Karpas-422 (cell line): ENCODE measurements at regions not wholly inside any gene's neighbourhood (a gene's known extent, or its start where the extent isn't known, plus 50 kb on each side); places are given as distances from the start of the nearest gene placed in this dataset.

Experiments used
- DNase-seq: peaks from one replicate; pipeline ENCODE4 v3.0.0-alpha.2; 2015
- H2AFZ ChIP-seq: fragments of 200-600 bp; sonication (generic); 2 replicates; pipeline ENCODE4 v1.6.1; 2014; ENCODE audit warnings: antibody characterized with exemption, low read length, mixed read lengths
- H3K27ac ChIP-seq: fragments of 200-600 bp; sonication (generic); 2 replicates; pipeline ENCODE4 v1.5.1; 2014; ENCODE audit warnings: mild to moderate bottlenecking, low read length, moderate library complexity
- H3K27me3 ChIP-seq: fragments of 200-600 bp; sonication (generic); 2 replicates; pipeline ENCODE4 v1.6.1; 2014; ENCODE audit warnings: low read length, mixed read lengths
- H3K36me3 ChIP-seq: fragments of 200-600 bp; sonication (generic); 2 replicates; pipeline ENCODE4 v1.6.1; 2014; ENCODE audit warnings: low read length, mixed read lengths; ENCODE audit not compliant: insufficient read depth
- H3K4me1 ChIP-seq: fragments of 200-600 bp; sonication (generic); 2 replicates; pipeline ENCODE4 v1.6.1; 2014; ENCODE audit warnings: mild to moderate bottlenecking, low read length, mixed read lengths
- H3K4me2 ChIP-seq: fragments of 200-600 bp; sonication (generic); 2 replicates; pipeline ENCODE4 v1.6.1; 2014; ENCODE audit warnings: low read length, low read depth, mild to moderate bottlenecking; ENCODE audit not compliant: poor library complexity, severe bottlenecking
- H3K4me3 ChIP-seq: fragments of 200-600 bp; sonication (generic); 2 replicates; pipeline ENCODE4 v1.5.1; 2014; ENCODE audit warnings: mild to moderate bottlenecking, antibody characterized with exemption, low read length, mixed read lengths
- H3K79me2 ChIP-seq: fragments of 200-600 bp; sonication (generic); 2 replicates; pipeline ENCODE4 v1.6.1; 2014; ENCODE audit warnings: mild to moderate bottlenecking, low read length, mixed read lengths
- H3K9ac ChIP-seq: fragments of 200-600 bp; sonication (generic); 2 replicates; pipeline ENCODE4 v1.6.0; 2014; ENCODE audit warnings: low read length
- H3K9me2 ChIP-seq: fragments of 200-600 bp; sonication (generic), shearing (Covaris generic); replicated peaks from 2 replicates; pipeline ENCODE4 v1.6.0; 2014; ENCODE audit warnings: mild to moderate bottlenecking, low read length, moderate library complexity; ENCODE audit not compliant: insufficient read depth
- H3K9me3 ChIP-seq: fragments of 300-700, 200-600 bp; sonication (generic); 2 replicates; pipeline ENCODE4 v1.6.1; 2014; ENCODE audit warnings: low read length, mixed read lengths
- H4K20me1 ChIP-seq: fragments of 200-600 bp; sonication (generic); 2 replicates; pipeline ENCODE4 v1.6.1; 2014; ENCODE audit warnings: mild to moderate bottlenecking, antibody characterized with exemption, low read length, low read depth; ENCODE audit not compliant: insufficient read depth

DNA sequence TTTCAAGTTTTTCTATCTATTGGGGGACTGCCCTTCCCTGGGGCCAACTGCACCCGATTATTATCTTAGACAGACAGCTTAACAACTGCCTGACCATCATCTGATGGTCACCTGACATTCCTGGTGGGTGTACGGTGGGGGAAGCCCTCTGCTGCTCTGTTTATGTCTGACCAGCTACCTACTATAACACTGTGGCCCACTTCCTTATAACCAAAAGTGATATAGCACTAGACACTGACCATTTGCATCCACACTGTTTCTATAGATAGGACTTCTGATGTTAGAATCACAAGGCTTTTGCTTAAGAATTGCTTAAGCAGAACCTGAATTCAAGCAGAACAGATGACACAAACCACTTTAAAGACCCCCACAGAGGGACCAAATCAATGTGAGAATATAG, 110.5 kb upstream of the RAI14 start:
- H3K27ac ChIP-seq = no peak overlapping the region
- no peak overlapping the region for H2AFZ ChIP-seq
- H3K79me2 ChIP-seq = no peaks in the 10 kb centered on the region
- H3K9me2 ChIP-seq = no peaks in the 10 kb centered on the region
- peaks cover 4% of the 10 kb centered on the region for H3K9me3 ChIP-seq
- no peaks in the 10 kb centered on the region for H4K20me1 ChIP-seq
- no peak overlapping the region for H3K9ac ChIP-seq
- H3K36me3 ChIP-seq = no peaks in the 10 kb centered on the region
- H3K27me3 ChIP-seq = no peaks in the 10 kb centered on the region; the same call in 1 of the 2 replicates
- H3K4me2 ChIP-seq = no peak overlapping the region
- H3K4me1 ChIP-seq = no peaks in the 10 kb centered on the region
- no peak overlapping the region for H3K4me3 ChIP-seq
- no peak for DNase-seq

DNA sequence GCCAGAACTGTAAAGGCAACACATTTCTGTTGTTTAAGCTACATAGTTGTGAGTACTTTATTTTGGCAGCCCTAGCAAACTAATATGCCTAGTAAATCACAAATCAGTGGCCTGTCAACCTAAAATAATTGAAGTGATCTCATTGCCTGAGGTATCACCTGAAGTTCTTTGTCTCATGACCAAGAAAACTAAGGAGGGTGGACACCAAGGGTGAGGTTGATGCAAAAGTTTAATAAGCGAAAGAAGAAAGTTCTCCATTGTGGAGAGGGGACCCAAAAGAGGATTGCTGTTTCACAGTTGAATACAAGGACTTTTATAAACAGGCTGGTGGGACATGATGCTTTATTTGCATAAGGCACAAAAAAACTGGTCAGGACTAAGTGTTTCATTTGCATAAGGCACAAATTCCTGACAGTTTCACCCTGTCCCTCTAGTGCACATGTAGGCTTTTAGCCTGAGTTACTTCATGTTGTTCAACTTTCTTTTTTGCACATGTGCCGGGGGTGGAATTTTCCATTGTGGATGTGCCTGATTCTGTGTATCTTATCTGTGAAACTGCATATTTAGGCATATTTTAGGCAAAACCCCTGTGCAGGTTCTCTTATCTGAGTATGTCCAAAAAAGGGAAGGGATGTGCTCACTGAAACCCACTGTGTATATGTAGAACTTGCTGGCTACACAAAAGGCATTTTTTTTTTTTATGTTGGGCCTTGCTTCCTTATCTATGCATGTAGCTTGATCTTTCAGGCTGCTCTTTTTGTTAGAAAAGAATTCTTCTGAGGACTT, 108.6 kb upstream of the RAI14 start:
- H3K27me3 ChIP-seq = no peaks in the 10 kb centered on the region; the same call in 1 of the 2 replicates
- H3K9me2 ChIP-seq = no peaks in the 10 kb centered on the region
- peak; percentile 29 for DNase-seq
- H3K4me1 ChIP-seq = no peaks in the 10 kb centered on the region
- H3K4me2 ChIP-seq = no peak overlapping the region
- H4K20me1 ChIP-seq = no peaks in the 10 kb centered on the region
- no peak overlapping the region for H3K4me3 ChIP-seq
- H3K36me3 ChIP-seq = no peaks in the 10 kb centered on the region
- no peak overlapping the region for H3K9ac ChIP-seq
- H2AFZ ChIP-seq = no peak overlapping the region
- H3K79me2 ChIP-seq = no peaks in the 10 kb centered on the region
- H3K9me3 ChIP-seq = peaks cover 4% of the 10 kb centered on the region
- H3K27ac ChIP-seq = no peak overlapping the region

DNA sequence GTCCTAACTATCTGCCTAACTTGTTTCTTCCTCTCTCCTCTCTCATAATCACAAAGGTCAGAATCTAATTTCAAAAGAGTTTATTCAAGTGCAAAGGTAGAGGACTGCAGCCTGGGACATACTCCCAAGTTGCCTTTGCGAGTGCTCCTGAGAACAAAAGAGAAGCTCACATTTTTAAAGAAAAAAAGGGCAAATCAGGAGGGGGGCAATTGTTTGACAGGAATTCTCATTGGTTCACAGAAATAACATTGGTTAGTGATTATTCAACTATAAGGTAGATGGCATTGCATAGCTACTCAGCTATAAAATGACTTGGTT, 108.1 kb upstream of the RAI14 start:
- Histone ChIP-seq H3K9me3 (peaks cover 4% of the 10 kb centered on the region), H3K9ac (no peak overlapping the region), H2AFZ (no peak overlapping the region), H3K36me3 (no peaks in the 10 kb centered on the region), H3K9me2 (no peaks in the 10 kb centered on the region), H3K27ac (no peak overlapping the region), H3K27me3 (no peaks in the 10 kb centered on the region; the same call in 1 of the 2 replicates), H3K4me2 (no peak overlapping the region), H3K4me3 (no peak overlapping the region), H3K4me1 (no peaks in the 10 kb centered on the region), H4K20me1 (no peaks in the 10 kb centered on the region), H3K79me2 (no peaks in the 10 kb centered on the region)
- DNase-seq = no peak

DNA sequence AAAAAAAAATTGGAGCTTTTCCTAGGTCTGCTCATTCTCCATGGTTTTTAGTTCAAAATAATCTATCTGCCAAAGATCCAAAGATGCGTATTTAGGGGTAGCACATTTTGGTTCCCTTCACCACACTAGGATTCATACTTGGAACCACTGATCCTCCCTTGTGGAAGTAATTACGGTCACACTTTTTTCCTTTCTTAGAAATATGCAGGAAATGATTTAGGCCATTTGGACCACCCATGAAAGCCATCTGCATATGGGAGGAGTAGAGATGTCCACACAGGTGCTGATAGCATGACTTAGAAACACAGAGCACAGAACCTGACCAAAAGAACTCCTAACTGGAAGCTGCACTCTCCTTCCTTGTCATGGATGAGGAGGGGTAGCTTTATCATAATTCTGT, 105.9 kb upstream of the RAI14 start:
- Histone ChIP-seq H4K20me1 (no peaks in the 10 kb centered on the region), H3K9ac (no peak overlapping the region), H3K79me2 (no peaks in the 10 kb centered on the region), H3K4me1 (no peaks in the 10 kb centered on the region), H3K9me3 (no peaks in the 10 kb centered on the region), H3K27me3 (no peaks in the 10 kb centered on the region; the same call in 1 of the 2 replicates), H3K4me3 (no peak overlapping the region), H3K27ac (no peak overlapping the region), H3K36me3 (no peaks in the 10 kb centered on the region), H3K4me2 (no peak overlapping the region), H2AFZ (no peak overlapping the region), H3K9me2 (no peaks in the 10 kb centered on the region)
- no peak for DNase-seq

DNA sequence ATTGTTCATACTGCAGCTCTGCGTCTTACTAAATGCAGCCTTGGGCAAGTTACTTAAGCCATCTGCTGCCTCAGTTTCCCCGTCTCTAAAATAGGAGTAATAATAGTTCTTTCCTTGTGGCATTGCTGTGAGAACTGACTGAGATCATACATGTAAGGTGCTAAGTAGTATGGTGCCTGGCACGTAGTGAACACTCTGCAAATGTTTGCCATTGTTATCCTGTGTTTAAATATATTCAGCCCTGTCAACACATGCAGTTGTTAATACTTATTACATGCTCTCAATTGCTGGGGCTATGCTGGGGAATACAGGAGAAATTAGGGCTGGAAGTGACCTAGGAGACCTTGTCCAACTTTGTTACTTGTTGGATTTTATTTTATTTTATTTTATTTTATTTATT, 105.2 kb upstream of the RAI14 start:
- Histone ChIP-seq H2AFZ (no peak overlapping the region), H3K4me2 (no peak overlapping the region), H4K20me1 (no peaks in the 10 kb centered on the region), H3K9ac (no peak overlapping the region), H3K79me2 (no peaks in the 10 kb centered on the region), H3K9me3 (no peaks in the 10 kb centered on the region), H3K27ac (no peak overlapping the region), H3K4me3 (no peak overlapping the region), H3K27me3 (no peaks in the 10 kb centered on the region; the same call in 1 of the 2 replicates), H3K4me1 (peaks cover 4% of the 10 kb centered on the region; the same call in 1 of the 2 replicates), H3K9me2 (no peaks in the 10 kb centered on the region), H3K36me3 (no peaks in the 10 kb centered on the region)
- DNase-seq = no peak

DNA sequence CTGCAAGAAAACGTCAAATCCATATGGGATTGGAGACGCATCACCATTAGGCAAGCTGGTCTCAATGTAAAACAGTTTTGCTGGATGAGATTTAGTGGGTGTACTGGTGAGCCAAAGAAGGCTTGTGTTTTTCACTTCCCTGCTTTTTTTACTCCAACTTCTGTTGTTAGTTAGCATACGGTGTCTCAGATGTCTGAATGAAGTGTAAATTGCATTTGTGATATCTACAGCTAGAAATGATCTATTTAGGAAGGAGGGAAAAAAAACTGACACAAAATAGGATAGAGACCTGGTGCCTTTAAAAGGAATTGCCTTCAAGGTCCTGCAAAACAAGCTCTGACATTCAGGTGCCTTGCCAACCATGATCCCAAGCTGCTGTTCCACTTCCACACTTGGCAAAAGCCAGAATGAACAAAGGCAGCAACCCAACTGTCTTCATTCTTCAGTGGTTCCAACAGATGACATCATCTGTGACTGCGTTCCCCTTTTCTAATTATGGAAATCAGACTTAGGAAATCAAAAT, 104.2 kb upstream of the RAI14 start:
- DNase-seq = no peak
- no peak overlapping the region for H3K9ac ChIP-seq
- no peak overlapping the region for H3K27ac ChIP-seq

DNA sequence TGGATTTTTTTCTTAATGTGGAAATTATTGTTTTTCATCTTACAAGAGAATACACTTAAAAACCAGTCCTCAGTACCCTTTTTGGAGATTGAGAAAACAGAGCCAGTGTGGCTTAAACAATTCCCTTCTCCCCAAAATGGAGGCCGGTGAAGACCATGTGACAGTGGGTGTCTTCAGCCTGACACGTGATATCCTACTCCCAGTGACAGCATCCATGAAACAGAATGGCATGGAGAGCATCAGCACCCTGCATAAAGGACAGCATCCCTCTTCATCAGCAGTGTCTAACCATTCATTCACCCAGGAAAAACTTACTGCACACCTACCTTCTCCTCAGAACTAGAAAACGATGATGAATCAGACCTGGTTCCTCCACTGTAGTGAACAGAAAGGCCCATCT, 103.4 kb upstream of the RAI14 start:
- Histone ChIP-seq H3K27me3 (no peaks in the 10 kb centered on the region), H3K4me1 (peaks cover 9% of the 10 kb centered on the region; the same call in 1 of the 2 replicates), H3K79me2 (no peaks in the 10 kb centered on the region), H3K4me2 (no peak overlapping the region), H3K4me3 (no peak overlapping the region), H3K9me3 (no peaks in the 10 kb centered on the region), H3K9me2 (no peaks in the 10 kb centered on the region), H3K36me3 (no peaks in the 10 kb centered on the region), H2AFZ (no peak overlapping the region), H3K9ac (no peak overlapping the region), H4K20me1 (no peaks in the 10 kb centered on the region), H3K27ac (no peak overlapping the region)
- DNase-seq = no peak

More for the DNA sequence above, 104.2 kb upstream of the RAI14 start:
- no peaks in the 10 kb centered on the region for H3K9me3 ChIP-seq
- H3K79me2 ChIP-seq = no peaks in the 10 kb centered on the region
- no peaks in the 10 kb centered on the region for H4K20me1 ChIP-seq
- peaks cover 9% of the 10 kb centered on the region; the same call in 1 of the 2 replicates for H3K4me1 ChIP-seq
- H3K4me3 ChIP-seq = no peak overlapping the region
- H3K4me2 ChIP-seq = no peak overlapping the region
- H3K27me3 ChIP-seq = no peaks in the 10 kb centered on the region; the same call in 1 of the 2 replicates
- H3K36me3 ChIP-seq = no peaks in the 10 kb centered on the region
- H3K9me2 ChIP-seq = no peaks in the 10 kb centered on the region
- H2AFZ ChIP-seq = no peak overlapping the region

DNA sequence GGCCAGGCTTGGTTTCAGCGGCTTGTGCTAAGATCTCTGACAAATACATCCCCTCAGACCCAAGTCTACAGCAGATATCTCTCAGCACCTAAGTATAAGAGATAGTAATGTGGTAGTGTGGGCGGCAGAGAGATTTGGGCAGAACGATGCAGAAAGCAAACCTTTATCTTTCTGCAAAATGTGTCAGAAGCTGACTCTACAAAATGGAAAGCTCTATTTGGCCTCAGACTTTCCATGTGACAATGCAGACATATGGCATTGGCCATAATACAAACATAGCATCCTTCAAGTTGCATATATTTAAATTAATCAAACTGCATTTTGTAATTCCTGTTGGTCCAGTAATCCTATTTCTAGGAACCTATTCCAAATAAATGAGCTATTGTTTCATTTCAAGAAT, 102.5 kb upstream of the RAI14 start:
- Histone ChIP-seq H3K27me3 (no peaks in the 10 kb centered on the region), H2AFZ (no peak overlapping the region), H3K9me3 (no peaks in the 10 kb centered on the region), H3K4me2 (no peak overlapping the region), H3K4me1 (peaks cover 9% of the 10 kb centered on the region; the same call in 1 of the 2 replicates), H3K27ac (no peak overlapping the region), H3K9me2 (no peaks in the 10 kb centered on the region), H3K36me3 (no peaks in the 10 kb centered on the region), H3K4me3 (no peak overlapping the region), H3K79me2 (no peaks in the 10 kb centered on the region), H4K20me1 (no peaks in the 10 kb centered on the region), H3K9ac (no peak overlapping the region)
- DNase-seq = no peak
